Transverse colon (tissue), 4 donors: ENCODE measurements at regions not wholly inside any gene's neighbourhood (a gene's known extent, or its start where the extent isn't known, plus 50 kb on each side); places are given as distances from the start of the nearest gene placed in this dataset.

ENCODE experiments used
- POLR2A ChIP-seq: fragments of 450-650 bp; IDR thresholded peaks from one replicate; pipeline ENCODE4 v1.6.1; 2016; ENCODE audit warnings: antibody characterized with exemption, mild to moderate bottlenecking, moderate library complexity
- POLR2AphosphoS5 ChIP-seq, 3 donors: sonication (generic); formaldehyde crosslinking; IDR thresholded peaks; one replicate each; pipeline ENCODE4 v1.6.1; 2016; ENCODE audit warnings: antibody characterized with exemption in 3 of 3
- TF ChIP-seq, protein P1 (sequence below), 5 experiments: fragments of 200-600 bp in 3 of 5; fragments of 450-650 bp in 2 of 5; sonication (generic) in 3 of 5; IDR thresholded peaks; 1 replicate in 2 of 5; 2 replicates in 3 of 5; pipeline ENCODE4 v1.5.1; 2016 to 2017; ENCODE audit warnings: antibody characterized with exemption in 5 of 5, inconsistent platforms in 3 of 5, mild to moderate bottlenecking in 2 of 5, moderate library complexity in 1 of 5

DNA sequence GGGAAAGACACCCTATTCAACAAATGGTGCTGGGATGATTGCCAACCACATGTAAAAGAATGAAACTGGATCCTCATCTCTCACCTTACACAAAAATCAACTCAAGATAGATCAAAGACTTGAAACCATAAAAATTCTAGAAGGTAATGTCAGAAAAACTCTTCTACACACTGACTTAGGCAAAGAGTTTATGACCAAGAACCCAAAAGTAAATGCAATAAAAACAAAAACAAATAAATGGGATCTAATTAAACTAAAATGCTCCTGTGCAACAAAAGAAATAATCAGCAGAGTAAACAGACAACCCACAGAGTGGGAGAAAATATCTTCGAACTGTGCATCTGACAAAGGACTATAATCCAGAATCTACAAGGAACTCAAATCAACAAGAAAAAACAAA, 504.2 kb upstream of the MBL2 start:
- TF ChIP-seq, protein P1, sequence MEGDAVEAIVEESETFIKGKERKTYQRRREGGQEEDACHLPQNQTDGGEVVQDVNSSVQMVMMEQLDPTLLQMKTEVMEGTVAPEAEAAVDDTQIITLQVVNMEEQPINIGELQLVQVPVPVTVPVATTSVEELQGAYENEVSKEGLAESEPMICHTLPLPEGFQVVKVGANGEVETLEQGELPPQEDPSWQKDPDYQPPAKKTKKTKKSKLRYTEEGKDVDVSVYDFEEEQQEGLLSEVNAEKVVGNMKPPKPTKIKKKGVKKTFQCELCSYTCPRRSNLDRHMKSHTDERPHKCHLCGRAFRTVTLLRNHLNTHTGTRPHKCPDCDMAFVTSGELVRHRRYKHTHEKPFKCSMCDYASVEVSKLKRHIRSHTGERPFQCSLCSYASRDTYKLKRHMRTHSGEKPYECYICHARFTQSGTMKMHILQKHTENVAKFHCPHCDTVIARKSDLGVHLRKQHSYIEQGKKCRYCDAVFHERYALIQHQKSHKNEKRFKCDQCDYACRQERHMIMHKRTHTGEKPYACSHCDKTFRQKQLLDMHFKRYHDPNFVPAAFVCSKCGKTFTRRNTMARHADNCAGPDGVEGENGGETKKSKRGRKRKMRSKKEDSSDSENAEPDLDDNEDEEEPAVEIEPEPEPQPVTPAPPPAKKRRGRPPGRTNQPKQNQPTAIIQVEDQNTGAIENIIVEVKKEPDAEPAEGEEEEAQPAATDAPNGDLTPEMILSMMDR (IDR thresholded peaks at IDR 0.05) = no peak
- TF ChIP-seq POLR2A = no peak
- no peak for TF ChIP-seq POLR2AphosphoS5 (IDR thresholded peaks at IDR 0.05)
